HG03378 (cell line): ENCODE measurements at regions not wholly inside any gene's neighbourhood (a gene's known extent, or its start where the extent isn't known, plus 50 kb on each side); places are given as distances from the start of the nearest gene placed in this dataset.

Experiments used
- ATAC-seq: cut with Tn5 transposase; IDR thresholded peaks from one replicate; pipeline ENCODE4 v1.9.1; 2021; ENCODE audit warnings: mild to moderate bottlenecking, moderate library complexity; ENCODE audit not compliant: unreplicated experiment

DNA sequence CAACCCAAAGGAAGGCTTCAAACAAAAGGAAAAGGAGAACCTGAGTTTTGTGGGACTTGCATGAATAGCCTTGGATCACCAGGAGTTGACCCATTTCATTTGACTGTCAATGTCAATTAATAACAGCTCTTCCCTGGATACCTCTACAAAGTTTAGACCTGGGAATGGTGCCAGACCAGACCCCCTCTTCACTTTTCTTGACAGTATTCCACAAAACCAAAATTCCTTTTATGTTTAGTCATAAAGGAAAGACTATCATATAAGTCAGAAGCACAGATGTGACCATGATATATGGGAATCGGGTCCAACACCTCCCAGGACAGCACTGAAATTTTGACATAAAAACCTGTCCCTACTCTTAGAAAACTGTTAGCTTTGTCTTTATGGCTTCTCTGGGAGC lies 191.8 kb downstream of the LYPLAL1 start:
- no peak for ATAC-seq

DNA sequence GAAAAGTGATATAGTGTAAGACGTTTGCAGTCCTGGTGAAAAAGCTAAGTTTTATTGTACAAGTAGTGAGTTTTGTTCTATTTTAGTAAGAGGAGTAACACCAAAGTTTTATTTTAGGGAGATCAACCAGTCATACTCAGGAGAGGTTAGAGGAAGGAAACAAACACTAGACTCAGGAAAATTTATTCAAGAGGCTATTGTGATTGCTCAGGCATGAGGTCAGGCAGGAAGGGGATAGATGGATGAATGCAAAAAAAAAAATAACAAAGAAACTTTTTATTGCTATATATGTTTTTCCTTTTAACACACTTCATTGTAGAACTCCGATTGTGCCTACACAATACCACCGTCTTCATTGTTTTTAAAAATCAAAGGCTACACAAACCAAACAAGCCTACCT lies 189.0 kb downstream of the LYPLAL1 start:
- ATAC-seq: no peak

DNA sequence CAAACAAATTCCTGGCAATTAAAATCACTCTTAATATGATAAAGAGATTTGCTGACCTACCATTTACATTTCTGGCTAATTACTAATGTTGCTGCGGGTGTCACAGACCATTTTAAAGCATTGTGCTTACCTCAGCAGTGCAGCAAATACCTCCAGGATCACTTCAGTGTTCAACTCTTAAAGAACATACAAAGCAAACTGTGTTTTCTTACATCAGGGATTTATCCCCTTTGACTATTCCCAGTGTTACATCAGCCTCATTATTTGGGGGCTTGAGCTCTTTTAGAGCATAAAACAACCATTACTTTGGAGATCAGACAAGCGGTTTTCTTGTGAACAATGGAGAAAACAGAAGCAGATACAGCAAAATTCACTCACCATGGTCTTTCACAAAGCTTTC lies 185.4 kb downstream of the LYPLAL1 start:
- ATAC-seq: no peak

DNA sequence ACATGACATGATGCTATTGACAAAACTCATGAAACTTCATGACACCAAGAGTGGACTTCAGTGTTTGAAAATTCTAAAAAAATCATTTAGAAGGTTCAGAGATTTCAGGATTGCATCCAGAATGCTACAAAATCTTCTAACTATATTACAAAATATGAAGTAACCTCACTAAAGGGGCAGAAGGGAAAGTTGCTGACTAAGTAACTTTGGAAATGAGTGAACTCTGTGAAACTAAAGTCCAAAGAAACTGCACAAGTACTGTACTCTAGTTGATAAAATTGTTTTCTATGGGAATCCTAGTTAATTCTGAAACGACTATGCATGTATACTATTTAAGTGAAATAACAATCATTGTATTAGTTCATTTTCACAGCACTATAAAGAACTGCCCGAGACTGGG lies 184.4 kb downstream of the LYPLAL1 start:
- no peak for ATAC-seq

DNA sequence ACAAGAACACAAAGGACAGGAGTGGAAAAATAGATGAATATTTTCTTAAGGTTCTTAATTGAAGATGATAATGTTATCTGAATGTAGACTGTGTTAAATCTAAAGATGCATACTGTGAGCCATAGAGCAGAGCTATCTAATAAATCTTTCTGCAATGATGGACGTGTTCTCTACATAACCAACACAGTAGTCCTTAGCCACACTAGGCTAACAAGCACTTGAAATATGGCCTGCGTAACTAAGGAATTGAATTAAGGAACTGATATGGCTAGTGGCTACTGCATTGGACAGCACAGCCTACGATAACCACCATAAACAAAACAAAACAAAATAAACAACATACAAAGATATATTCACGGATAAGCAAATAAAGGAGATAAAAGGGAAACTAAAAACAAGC lies 181.3 kb downstream of the LYPLAL1 start:
- no peak for ATAC-seq

DNA sequence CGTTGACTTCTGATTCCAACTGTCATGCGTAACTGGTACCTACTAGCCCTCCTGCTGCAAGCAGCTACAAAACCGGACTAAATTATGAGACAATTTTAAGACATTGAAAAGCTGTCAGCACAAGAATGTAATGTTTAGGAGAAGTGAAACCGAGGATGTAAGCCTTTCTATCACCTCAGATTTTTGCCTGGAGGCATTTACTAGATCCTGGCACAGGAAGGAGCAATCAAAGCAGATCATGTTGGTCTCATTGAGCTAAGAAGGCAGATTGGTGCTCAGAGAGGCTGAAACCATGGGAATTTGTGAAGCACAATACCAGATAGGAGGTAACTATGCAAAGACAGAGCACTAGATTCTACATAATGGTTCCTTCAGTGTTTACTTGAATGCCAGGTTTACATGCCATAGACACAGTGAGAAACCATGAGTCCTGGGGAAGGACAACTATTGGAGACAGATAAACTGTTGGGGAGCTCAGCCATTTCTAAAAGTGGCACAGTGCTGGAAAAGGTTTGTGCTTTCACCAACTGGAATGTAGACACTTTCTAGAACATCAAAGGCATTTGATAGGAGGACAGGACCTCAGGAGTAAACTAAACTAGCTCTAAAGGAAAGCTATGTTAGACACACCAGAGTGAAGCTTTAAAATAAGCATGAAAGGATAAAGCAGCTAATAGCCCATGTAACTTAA lies 179.4 kb downstream of the LYPLAL1 start:
- no peak for ATAC-seq

DNA sequence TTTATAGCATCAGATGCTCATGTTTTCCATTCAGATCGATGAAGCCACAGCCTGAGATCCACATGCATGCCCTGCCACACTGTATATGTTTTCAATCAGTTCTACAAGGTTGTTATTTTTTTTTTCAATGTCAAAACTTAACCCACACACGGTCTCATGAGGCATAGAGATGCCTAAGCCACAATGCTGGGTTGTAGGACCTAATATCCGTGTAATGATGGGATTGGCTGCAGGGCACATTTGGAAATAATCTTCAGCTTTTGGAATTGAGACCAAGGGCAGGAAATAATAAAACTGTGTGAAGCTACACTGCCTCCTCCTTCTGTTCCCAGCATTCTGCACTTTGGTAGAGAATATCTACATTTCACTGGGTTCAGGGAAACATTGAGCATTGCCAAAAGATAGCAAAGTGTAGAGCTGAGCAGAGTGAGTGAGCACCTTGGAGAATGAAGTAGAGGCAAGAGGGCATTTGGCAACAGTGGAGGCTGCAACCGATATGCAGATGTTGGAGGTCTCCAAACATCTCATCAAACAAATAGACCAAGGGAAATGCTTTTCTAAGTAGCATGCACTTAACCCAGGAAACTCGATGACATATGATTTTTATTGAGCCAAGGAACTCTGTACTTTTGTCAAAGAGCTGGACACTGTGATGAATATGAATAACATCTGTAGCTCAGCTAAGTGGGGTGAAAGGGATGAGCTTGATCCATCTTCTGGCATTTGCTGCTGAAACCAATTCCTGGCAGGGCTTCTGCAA lies 176.7 kb downstream of the LYPLAL1 start:
- no peak for ATAC-seq

DNA sequence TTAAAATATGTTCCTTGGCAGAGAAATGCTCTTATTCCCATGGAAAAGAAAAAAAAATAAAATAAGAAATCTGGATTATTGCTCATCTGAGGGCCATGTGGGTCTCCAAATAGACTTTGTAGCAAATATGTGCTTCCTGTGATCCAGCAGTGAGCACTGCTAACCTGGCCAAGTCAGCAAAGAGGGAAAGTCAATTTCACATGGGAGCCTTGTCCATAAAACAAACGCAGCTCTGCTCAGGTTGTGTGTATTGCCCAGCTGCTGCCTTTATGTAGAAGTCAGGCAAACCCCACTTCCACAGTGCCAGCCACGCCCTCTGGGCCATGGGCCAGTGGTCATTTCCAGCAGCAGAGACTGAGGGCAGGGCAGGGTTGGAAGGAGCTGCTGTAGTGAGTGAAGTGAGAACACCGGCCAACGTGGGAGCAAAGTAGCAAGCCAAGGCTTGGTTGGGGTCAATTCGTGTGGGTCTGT lies 174.3 kb downstream of the LYPLAL1 start:
- ATAC-seq: no peak

DNA sequence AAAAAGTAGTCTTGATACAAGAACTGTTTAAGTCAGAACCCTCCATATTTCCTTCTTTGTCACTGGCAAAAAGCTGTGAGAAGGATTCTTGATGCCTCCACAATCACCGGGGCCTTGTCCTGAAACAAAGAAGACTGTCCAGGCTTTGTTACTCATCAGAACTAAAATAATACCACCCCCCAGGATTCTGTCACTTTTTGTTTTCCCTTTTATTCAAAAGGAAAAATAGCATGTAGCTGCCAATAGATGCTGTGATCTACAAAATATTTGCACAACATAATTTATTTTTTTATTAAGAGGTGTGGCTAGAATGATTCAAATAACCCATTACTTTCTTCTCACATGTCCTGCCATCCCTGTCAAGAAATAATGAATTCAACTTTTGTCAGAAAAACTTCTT lies 173.7 kb downstream of the LYPLAL1 start:
- ATAC-seq: no peak

DNA sequence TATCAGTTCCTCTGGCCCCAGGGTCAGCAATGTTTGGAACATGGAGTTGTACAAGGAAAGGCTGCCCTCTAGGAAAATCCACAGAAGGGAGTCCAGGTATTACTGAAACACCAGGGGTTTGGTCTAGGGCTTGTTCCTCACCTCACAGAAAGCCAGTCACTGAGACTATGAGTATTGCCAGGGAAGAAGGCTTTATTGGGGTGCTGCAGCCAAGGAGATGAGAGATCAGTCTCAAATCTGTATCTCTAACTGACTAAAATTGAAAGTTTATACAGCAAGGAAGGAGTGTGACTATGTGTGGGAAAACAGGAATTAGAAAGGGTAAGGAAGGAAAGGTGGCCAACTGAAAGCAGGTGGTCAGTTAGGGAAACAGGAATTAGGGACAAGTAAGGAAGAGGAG lies 172.3 kb downstream of the LYPLAL1 start:
- no peak for ATAC-seq

DNA sequence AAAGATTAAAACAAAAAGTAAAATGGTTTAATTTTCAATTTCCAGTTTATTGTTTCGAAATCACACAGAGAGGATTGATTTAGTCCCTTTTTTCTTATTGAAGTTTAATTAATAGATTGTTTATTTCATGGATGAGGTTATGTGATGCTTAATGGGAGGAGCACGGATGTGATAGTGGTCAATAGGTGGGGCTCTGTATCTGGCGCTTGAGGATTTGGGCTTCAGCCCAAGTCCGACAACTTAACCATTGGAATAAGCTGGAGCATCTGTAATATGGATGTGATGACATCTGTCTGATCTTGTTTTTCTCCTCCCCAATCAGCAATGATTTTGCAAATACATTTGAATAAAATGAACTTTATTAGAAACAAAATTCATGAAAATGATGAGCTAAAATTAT lies 169.2 kb downstream of the LYPLAL1 start:
- ATAC-seq: no peak

DNA sequence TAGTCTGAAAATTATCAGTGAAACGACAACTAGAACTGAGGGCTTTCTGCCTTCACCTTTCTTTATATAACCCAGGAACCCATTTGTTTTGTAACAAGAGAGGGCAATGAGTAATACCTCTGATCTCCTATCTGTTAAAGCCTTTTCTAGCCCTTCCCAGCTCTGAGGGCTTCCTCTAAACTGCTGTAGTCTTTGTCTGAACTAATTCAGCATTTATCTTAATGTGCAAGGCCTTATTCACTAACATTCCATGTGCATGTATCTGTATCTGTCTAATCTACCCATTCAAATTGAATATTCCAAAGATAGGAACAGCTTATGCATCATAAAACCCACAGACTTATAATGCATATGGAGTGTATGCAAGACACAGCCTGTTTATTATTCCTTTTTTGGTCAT lies 167.1 kb downstream of the LYPLAL1 start:
- no peak for ATAC-seq

DNA sequence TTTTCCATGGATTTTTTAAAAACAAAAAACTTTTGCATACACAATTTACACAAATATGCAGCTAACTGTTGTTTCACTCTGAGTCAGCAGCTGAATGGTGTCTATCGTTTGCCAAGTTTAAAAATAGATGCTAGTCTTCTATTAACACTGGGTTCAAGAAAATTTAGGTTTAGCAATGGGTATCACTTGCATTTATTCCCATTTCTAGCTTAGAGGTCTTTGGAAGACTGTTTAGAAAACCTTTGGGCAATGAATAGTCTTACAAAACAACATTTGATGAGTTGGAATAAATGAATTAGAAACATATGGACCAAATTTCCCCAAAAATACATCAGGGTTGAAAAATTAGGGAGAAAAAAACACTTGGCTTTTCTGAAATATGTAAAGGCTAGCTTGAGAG lies 165.8 kb downstream of the LYPLAL1 start:
- ATAC-seq: no peak

DNA sequence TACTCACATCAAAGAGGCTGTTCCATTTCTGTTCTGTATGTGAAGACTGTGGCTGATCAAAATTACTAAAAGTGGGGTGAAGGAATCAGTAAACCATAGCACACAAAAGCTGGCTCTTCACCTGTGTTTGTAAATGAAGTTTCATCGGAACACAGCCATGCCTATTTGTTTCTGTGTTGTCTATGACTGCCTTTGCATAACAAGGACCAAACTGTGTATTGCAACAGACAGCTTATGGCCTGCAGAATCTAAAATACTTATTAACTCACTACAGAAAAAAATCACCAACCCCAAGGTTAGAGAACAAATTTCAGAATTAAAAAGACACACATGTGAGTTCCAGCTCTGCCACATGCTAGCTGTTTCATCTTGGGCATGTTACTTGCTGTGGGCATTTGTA lies 163.9 kb downstream of the LYPLAL1 start:
- ATAC-seq: no peak

DNA sequence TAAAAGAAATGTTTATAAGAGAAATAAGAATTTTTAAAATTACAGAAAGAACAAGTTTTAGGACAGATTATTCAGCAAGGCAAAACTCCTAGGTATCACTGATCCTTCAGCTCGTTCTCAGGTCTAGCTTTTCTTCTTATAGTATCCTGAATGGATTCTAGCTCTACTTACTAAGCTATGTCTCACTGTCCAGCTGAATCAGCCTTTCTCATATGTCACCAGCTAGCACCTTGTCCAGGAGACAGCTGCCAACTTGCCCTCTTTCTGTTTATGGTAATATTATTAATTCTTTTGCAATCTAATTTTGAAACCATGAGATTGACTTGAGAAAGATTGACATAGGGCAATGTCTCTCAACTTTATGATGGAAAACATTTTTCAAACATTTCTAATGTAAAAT lies 159.9 kb downstream of the LYPLAL1 start:
- no peak for ATAC-seq

DNA sequence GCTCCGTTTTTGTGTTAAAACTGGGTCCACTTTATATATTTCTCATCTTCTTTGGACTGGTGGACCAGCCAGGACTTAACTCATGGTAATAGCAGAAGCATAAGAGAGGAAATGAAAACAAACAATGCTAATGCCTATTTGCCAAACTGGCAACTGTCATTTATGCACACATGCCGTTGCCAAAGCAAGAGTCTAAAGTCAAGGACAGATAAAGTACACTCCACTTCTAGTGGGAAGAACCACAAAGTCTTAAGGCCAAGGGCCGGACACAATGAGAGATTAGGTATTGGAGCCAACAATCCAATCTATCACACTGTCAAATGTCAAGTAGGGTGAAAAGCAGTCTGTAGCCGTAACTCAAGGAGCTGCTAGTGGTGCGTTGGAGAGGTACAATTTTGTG lies 157.7 kb downstream of the LYPLAL1 start:
- no peak for ATAC-seq

DNA sequence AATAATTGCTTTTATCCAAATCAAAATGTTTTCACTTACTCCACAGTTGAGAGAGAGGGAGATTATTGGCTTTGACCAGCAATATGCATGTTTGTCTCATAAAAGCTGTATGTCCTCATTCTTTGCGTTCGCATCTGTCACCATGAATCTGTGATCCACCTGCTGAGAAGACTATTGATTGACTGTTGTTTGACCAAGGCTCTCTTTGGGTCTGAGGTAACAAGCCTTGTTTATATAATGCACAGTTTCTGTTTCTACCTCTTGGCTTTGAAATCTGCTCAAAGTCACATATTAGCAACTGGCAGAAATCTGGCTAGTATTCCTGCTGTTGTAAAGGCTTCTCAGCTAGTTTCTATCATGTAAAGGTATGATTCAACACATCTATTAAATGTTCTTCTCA lies 157.0 kb downstream of the LYPLAL1 start:
- no peak for ATAC-seq

DNA sequence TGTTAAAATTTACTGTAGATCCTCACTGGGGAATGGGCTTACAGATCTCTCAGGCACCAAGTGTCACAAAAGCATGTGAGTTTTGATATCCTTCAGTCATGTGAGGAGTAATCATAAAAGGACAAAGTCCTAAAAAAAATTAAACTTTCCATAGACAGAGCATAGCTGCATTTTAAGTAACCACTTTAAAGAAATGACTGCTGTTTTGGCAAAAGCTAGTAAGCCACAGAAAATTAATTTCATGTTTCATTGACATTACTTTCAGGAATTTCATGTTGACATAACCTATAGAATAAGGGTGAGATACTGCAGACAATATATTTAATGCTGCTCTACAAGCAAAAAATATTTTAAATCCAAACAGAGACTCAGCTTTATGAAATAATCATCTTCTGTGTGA lies 156.3 kb downstream of the LYPLAL1 start:
- ATAC-seq: no peak

DNA sequence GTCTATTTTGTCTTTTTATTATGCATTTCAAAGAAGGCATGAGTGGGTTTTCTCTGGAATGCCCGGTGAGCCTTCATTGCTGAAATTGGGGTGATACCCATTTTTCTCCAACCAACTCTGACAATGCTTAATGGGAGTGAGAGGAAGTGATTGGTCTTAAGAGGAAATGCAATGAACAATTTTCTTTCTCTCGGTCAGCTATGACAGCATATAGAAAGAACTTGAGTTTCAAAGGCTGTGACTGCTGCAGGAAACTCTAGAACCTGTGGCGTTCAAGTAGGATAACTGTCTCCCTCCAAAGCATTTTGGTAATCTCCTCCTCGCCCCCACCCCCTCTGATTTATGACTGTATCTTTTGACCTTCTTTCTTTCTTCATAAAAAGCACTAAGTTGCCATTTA lies 155.9 kb downstream of the LYPLAL1 start:
- ATAC-seq: no peak

DNA sequence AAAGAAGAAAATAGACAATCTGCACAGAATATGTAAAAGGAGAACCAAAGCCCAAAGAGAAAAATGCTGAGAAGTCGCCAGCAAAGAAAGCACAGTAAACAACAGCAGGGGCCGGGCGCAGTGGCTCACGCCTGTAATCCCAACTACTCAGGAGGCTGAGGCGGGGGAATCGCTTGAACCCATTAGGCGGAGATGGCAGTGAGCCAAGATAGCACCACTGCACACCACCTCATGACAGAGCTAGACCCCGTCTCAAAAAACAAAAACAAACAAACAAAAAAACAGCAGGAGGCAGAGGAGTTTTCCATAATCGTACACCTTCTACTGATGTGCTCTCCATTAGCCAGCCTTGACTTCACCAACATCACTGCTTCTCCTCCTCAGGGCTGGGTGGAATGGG lies 153.2 kb downstream of the LYPLAL1 start:
- ATAC-seq: no peak

DNA sequence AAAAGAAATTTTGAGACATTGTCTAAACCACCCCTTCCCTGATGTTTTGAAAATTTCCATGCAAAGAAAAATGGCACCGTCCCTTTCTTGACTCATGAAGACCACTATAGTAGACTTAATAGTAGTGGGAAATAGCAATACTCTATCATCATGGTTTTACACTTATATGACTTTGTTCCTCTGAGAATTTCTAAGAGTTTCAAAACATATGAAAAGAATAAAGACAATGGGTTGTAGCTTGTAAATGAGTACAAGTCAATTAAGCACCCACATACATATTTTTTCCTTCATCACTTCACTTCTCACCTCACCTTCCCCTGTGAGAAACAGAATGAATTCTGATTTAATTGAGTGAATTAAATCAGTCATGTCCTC lies 151.7 kb downstream of the LYPLAL1 start:
- peak; percentile 16 for ATAC-seq

DNA sequence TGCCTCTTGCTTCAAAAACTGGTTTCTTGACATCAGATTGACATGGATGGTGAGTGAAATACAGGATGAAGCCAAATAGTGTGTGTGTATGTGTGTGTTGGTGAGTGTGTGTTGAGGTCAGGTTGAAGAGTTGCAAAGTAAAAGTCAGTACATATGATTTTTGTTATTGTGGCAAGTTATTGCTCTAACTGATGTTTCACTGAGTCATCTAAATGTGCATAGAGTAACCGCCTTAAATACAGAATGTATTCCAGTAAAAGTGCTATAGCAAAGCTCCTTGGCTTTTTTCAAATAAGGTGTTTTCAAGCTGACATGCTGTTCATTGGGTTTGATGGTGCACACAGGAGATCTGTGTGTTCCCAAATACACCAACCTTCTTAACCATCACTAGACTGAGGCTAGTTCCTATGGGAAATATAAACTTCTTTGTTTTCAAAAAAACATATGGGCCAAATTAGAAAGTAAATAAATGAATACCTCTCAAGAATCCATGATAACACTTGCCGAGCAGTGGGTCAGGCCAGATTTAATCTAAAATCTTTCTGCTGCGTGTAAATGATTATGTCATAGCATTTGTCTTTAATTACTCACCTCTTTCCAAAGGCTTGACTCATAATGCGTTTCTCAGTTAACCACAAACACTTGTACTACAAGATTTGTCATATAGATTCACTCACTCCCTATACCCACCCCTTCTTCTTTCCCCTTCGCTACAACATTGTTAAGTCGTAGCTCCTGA lies 151.1 kb downstream of the LYPLAL1 start:
- peak; percentile 71 for ATAC-seq
